ENCODE measurements at regions not wholly inside any gene's neighbourhood (a gene's known extent, or its start where the extent isn't known, plus 50 kb on each side); places are given as distances from the start of the nearest gene placed in this dataset.

DNA sequence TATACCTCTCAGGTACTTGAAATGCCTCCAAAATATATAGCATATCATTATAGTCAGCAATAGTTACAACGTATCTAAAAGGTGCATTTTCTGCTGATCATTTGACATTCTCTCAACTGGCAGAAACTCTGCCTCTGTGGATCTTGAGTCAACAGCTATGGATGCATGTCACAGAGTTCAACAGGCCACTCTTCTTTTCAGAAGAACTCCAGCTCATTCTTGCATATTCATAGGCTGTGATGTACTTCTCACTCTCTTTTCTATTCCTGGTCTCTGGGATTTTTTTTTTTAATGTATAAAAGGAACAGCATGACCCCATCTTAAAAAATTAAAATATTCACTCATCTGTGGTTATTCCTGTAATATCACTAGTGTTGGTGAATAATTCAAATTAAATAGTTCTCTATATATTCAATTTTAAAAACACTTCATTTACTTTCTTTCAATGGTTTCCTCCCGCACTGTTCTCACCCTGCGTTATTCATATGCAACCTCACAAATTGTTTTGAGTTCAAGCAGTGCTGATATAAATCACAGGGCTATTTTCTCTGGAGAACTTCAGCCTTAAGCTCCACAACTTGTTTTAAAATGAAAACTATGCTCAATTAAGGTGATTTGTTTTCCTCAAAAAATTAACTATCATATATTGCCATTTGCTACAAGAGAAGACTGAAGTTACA is 1111.2 kb upstream of the ADGRL3 start:
- TF ChIP-seq, protein P1, sequence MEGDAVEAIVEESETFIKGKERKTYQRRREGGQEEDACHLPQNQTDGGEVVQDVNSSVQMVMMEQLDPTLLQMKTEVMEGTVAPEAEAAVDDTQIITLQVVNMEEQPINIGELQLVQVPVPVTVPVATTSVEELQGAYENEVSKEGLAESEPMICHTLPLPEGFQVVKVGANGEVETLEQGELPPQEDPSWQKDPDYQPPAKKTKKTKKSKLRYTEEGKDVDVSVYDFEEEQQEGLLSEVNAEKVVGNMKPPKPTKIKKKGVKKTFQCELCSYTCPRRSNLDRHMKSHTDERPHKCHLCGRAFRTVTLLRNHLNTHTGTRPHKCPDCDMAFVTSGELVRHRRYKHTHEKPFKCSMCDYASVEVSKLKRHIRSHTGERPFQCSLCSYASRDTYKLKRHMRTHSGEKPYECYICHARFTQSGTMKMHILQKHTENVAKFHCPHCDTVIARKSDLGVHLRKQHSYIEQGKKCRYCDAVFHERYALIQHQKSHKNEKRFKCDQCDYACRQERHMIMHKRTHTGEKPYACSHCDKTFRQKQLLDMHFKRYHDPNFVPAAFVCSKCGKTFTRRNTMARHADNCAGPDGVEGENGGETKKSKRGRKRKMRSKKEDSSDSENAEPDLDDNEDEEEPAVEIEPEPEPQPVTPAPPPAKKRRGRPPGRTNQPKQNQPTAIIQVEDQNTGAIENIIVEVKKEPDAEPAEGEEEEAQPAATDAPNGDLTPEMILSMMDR (IDR thresholded peaks at IDR 0.05; ENCODE audit: extremely low read depth, insufficient read depth, missing control alignments), result no peak
- DNase-seq (ENCODE audit: low spot score), result no peak
- in situ Hi-C loops (cut with MboI; ENCODE audit: low pct_unique_long_range_greater_than_20kb, low sequenced_read_pairs, unreplicated experiment), result no loop called here

DNA sequence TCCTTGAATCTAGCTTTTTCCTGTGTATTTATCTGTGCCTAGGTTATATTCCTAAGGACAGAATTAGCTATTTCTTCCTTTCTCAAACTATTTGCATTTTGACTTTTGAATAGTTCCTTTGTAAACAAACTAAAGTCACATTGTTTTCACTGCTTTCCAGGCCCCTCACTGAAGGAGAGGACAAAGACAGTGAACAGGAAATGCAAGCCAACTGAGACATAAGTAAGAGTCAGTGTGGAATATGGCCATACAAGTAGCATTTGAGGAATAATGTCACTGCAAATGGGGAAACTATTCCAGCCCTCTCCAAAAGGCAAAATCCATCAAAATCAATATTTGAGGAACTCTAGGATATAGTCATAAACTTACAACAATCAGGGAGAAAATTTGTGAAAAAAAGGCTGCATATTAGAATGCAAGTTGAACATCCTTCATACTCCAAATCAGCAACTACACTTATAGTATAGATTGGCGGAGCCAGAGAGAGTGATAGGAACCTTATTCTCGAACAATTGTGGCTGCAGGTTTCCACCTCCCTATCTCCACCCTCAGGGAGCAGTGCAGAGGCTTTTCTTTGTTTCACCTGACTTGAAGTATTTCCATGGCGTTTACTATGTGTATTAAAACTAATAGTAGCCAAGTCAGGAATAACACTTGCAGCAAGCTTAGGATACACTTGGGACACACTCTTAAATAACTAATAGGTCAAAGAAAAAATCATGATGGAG is 1110.4 kb upstream of the ADGRL3 start:
- in situ Hi-C loops (cut with MboI; ENCODE audit: low pct_unique_long_range_greater_than_20kb, low sequenced_read_pairs, unreplicated experiment), result no loop called here
- TF ChIP-seq, protein P1 (IDR thresholded peaks at IDR 0.05; ENCODE audit: extremely low read depth, insufficient read depth, missing control alignments), result no peak
- no peak for DNase-seq (ENCODE audit: low spot score)

GRCh38 chr4:60096676-60097075 is 1103.5 kb upstream of the ADGRL3 start:
- no peak for DNase-seq (ENCODE audit: low spot score)
- TF ChIP-seq, protein P1 (IDR thresholded peaks at IDR 0.05; ENCODE audit: extremely low read depth, insufficient read depth, missing control alignments), result no peak
- in situ Hi-C loops (cut with MboI; ENCODE audit: low pct_unique_long_range_greater_than_20kb, low sequenced_read_pairs, unreplicated experiment), result no loop called here

DNA sequence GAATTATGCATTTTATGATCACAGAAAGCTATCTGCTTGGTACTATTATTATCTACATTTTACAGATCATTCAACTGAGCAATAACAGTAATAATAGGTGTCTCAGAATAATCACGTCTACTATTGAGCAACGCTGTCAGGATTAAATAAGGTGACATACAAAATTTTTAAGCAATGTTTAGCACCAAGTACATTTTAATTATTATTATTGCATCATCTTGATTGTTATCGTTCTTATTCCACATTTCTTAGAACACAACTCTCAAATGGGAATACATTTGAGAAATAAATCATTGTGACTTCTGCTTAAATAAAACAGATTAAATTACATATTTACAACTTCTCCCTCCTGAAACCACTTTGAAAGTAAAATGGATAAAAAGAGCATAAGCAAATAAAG is 1083.5 kb upstream of the ADGRL3 start:
- no peak for DNase-seq (ENCODE audit: low spot score)
- in situ Hi-C loops (cut with MboI; ENCODE audit: low pct_unique_long_range_greater_than_20kb, low sequenced_read_pairs, unreplicated experiment), result no loop called here
- TF ChIP-seq, protein P1 (IDR thresholded peaks at IDR 0.05; ENCODE audit: extremely low read depth, insufficient read depth, missing control alignments), result no peak

- TF ChIP-seq, protein P1 (IDR thresholded peaks at IDR 0.05; ENCODE audit: extremely low read depth, insufficient read depth, missing control alignments), result no peak
- DNase-seq (ENCODE audit: low spot score), result no peak
- in situ Hi-C loops (cut with MboI; ENCODE audit: low pct_unique_long_range_greater_than_20kb, low sequenced_read_pairs, unreplicated experiment), result no loop called here
Measured at GRCh38 chr4:60117726-60118323, 1082.3 kb upstream of the ADGRL3 start.

- DNase-seq (ENCODE audit: low spot score), result no peak
- TF ChIP-seq, protein P1 (IDR thresholded peaks at IDR 0.05; ENCODE audit: extremely low read depth, insufficient read depth, missing control alignments), result no peak
- in situ Hi-C loops (cut with MboI; ENCODE audit: low pct_unique_long_range_greater_than_20kb, low sequenced_read_pairs, unreplicated experiment), result no loop called here
Measured at GRCh38 chr4:60122820-60123219, 1077.3 kb upstream of the ADGRL3 start.

Measured in GM13977 (cell line).